ENCODE measurements at regions not wholly inside any gene's neighbourhood (a gene's known extent, or its start where the extent isn't known, plus 50 kb on each side); places are given as distances from the start of the nearest gene placed in this dataset.

DNA sequence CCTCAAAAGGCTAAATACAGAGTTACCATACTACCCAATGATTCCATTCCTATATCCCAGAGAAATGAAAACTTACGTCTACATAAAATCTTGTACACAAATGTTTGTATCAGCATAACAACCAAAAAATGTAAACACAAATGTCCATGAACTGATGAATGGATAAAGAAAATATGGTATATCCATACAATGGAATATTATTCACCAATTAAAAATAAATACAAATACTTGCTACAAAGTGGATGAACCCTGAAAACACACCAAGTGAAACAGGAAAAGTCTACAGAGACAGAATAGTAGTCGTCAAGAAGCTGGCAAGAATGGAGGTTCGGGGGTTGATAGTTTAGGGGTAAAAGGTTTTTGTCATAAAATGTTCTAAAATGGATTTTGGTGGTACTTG lies 54.0 kb upstream of the ANKRD28 start:
- no peak overlapping the region for H3K27ac ChIP-seq (ENCODE audit: low read depth, low read length)
- H3K9ac ChIP-seq (ENCODE audit: low read depth in 1 of 2, low read length in 2 of 2): no peak overlapping the region
- no peaks in the 10 kb centered on the region for H3K36me3 ChIP-seq (ENCODE audit: control insufficient read depth in 1 of 2, insufficient read depth in 2 of 2, low read length in 2 of 2)
- no peaks in the 10 kb centered on the region for H3K9me3 ChIP-seq (ENCODE audit: control insufficient read depth in 1 of 2, low read length in 2 of 2)
- H3K27me3 ChIP-seq (ENCODE audit: control insufficient read depth in 1 of 2, insufficient read depth in 2 of 2, low read length in 2 of 2): no peaks in the 10 kb centered on the region
- no peak overlapping the region for H3K4me3 ChIP-seq (ENCODE audit: low read depth in 1 of 2, low read length in 2 of 2)
- H3K4me1 ChIP-seq (ENCODE audit: control insufficient read depth in 1 of 2, insufficient read depth in 2 of 2, low read length in 2 of 2): no peaks in the 10 kb centered on the region

DNA sequence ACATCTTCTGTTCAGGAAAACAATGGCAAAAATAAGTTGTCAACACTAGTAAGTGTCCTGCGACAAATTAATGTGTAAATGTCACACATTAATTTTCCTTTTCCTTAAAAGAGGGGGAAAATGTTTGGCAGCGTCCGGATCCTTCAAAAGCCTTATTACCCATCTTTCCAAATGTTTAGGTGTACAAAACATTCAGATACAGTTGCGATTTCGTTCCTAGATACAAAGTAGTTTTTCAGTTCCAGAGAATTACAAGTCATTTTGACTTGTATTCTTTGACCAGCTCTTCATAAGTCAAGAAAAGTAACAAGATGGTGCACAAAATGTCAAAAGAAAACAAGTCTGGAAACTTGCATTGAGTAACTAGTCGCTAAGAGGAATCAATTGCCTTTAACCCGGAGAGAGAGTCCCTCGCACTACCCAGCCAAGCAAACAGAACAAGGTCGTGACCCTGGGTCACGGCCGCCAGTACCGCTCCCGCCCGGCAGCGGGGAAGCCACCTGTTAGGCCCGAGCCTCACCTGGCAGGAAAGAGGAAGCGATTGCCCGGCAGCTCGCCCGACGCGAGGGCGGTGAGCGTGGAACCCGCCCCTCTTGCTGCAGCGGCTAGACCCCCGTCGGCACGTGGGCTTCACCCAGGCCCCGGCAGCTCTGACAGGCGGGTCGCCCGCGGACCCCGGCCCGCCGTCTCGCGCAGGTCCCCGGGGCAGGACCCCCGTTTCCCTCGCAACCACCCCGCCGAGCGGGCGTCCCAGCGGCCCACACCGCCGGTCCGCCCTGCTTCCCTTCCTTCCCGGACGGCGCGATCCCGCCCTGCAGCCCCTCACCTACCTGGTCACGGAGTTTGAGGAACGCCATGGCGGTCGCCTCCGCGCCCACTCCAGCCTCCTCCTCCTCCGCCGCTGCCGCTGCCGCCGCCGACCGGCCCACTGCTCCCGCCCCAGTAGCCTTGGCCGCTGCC lies 61.0 kb upstream of the ANKRD28 start:
- H3K9me3 ChIP-seq (ENCODE audit: control insufficient read depth in 1 of 2, low read length in 2 of 2): no peaks in the 10 kb centered on the region
- no peaks in the 10 kb centered on the region for H3K27me3 ChIP-seq (ENCODE audit: control insufficient read depth in 1 of 2, insufficient read depth in 2 of 2, low read length in 2 of 2)
- peak overlapping the region; percentile 70 to 80 for H3K4me3 ChIP-seq (ENCODE audit: low read depth in 1 of 2, low read length in 2 of 2)
- peak overlapping the region; percentile 21 to 73 for H3K9ac ChIP-seq (ENCODE audit: low read depth in 1 of 2, low read length in 2 of 2)
- H3K27ac ChIP-seq (ENCODE audit: low read depth, low read length): peak overlapping the region; percentile 73
- H3K36me3 ChIP-seq (ENCODE audit: control insufficient read depth in 1 of 2, insufficient read depth in 2 of 2, low read length in 2 of 2): no peaks in the 10 kb centered on the region
- peaks cover 7 to 15% of the 10 kb centered on the region in 2 donors for H3K4me1 ChIP-seq (ENCODE audit: control insufficient read depth in 1 of 2, insufficient read depth in 2 of 2, low read length in 2 of 2)

DNA sequence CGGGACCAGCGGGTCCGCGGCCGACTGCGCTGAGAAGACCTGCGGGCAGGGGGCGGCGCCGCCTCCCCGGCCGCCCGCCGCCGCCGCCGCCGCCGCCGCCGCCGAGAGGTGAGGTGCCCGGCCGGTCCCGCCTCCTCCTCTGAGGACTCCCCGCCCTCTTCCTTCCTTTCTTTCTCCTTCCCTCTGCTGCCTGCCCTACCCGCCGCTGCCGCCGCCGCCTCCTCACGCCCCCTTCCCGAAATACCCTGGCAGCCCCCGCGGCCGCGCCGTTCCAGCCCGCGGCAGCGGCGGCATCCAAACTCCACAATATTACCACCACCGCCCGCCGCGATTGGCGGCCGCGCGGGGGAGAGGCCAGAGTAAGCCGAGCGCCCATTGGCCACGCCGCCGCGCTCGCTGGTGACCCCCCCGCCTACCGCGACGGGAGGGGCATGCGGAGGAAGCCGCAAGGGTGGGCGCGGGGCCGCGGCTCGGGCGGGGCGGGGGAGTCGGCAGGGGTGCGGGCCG lies 61.8 kb upstream of the ANKRD28 start:
- no peaks in the 10 kb centered on the region for H3K36me3 ChIP-seq (ENCODE audit: control insufficient read depth in 1 of 2, insufficient read depth in 2 of 2, low read length in 2 of 2)
- peak overlapping the region; percentile 73 for H3K27ac ChIP-seq (ENCODE audit: low read depth, low read length)
- H3K9ac ChIP-seq (ENCODE audit: low read depth in 1 of 2, low read length in 2 of 2): peak overlapping the region; percentile 21 to 73
- H3K27me3 ChIP-seq (ENCODE audit: control insufficient read depth in 1 of 2, insufficient read depth in 2 of 2, low read length in 2 of 2): no peaks in the 10 kb centered on the region
- H3K9me3 ChIP-seq (ENCODE audit: control insufficient read depth in 1 of 2, low read length in 2 of 2): no peaks in the 10 kb centered on the region
- H3K4me3 ChIP-seq (ENCODE audit: low read depth in 1 of 2, low read length in 2 of 2): peak overlapping the region; percentile 70 to 82
- peaks cover 7 to 15% of the 10 kb centered on the region in 2 donors for H3K4me1 ChIP-seq (ENCODE audit: control insufficient read depth in 1 of 2, insufficient read depth in 2 of 2, low read length in 2 of 2)

DNA sequence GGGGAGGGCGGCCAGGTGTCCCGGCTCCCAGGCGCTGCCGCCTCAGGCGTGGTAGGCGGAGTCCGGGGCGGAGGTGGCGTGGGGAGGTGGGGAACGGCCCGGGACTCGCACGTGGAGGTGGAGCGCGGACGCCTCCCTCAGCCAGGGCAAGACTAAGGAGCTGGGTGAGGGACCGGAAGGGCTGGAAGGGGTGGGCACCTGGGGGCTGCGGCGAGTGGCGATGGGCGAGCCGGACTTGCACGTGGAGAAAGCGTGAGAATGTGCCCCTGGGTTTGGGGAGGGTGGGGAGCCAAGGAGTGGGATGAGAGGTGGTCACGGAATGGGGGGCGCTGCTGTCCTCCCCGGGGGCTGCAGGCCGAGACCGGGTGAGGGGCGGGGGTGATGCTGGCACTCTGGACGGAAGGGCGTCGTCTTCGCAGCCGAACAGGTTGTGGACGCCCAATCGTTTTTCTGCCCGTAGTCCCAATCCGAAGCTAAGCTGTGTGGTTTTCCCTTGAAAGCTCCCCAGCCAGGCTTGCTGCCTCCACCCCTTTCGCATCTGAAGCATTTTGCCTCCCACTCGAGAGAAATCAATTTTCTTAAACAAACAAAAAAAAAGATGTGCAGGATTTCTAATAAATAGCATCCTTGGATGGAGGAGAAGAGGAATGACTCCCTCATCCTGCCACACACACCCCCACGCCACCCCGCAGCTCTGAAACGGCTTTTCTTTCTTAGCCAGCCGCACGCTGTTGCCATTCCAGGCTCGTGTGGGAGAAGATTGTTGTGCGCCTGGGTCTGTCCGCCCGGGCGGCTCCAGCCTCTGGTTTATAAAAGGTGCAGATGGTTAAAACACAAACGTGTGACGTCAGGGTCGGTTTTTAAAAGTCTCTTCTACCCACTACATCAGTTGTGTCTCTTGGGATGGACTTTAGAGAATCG lies 62.5 kb upstream of the ANKRD28 start:
- H3K4me3 ChIP-seq (ENCODE audit: low read depth in 1 of 2, low read length in 2 of 2): peak overlapping the region; percentile 70 to 82
- H3K4me1 ChIP-seq (ENCODE audit: control insufficient read depth in 1 of 2, insufficient read depth in 2 of 2, low read length in 2 of 2): peaks cover 7 to 15% of the 10 kb centered on the region in 2 donors
- no peaks in the 10 kb centered on the region for H3K27me3 ChIP-seq (ENCODE audit: control insufficient read depth in 1 of 2, insufficient read depth in 2 of 2, low read length in 2 of 2)
- H3K36me3 ChIP-seq (ENCODE audit: control insufficient read depth in 1 of 2, insufficient read depth in 2 of 2, low read length in 2 of 2): no peaks in the 10 kb centered on the region
- no peaks in the 10 kb centered on the region for H3K9me3 ChIP-seq (ENCODE audit: control insufficient read depth in 1 of 2, low read length in 2 of 2)
- H3K27ac ChIP-seq (ENCODE audit: low read depth, low read length): peak overlapping the region; percentile 5
- H3K9ac ChIP-seq (ENCODE audit: low read depth in 1 of 2, low read length in 2 of 2): peak overlapping the region; percentile 15 to 51

DNA sequence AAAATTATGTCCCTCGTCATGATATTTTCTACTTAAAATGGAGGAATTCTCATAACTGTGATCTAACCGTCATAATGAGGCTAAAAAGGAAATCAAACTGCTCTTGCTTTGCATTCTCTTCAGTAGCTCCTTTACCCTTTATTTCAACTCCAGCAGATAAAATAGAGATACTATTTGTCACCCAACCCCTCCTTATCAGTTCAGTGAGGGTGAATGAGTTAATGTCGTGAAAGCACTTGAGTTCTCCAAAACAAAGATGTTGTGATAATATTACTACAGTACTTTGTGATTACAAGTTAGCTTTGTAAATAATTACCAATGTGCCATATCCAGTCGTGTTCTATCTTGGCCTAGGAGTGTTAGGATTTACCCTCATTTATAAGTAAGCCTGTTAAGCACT lies 63.4 kb upstream of the ANKRD28 start:
- peak overlapping the region; percentile 70 to 82 for H3K4me3 ChIP-seq (ENCODE audit: low read depth in 1 of 2, low read length in 2 of 2)
- H3K9me3 ChIP-seq (ENCODE audit: control insufficient read depth in 1 of 2, low read length in 2 of 2): no peaks in the 10 kb centered on the region
- no peaks in the 10 kb centered on the region for H3K27me3 ChIP-seq (ENCODE audit: control insufficient read depth in 1 of 2, insufficient read depth in 2 of 2, low read length in 2 of 2)
- H3K27ac ChIP-seq (ENCODE audit: low read depth, low read length): no peak overlapping the region
- no peaks in the 10 kb centered on the region for H3K36me3 ChIP-seq (ENCODE audit: control insufficient read depth in 1 of 2, insufficient read depth in 2 of 2, low read length in 2 of 2)
- H3K4me1 ChIP-seq (ENCODE audit: control insufficient read depth in 1 of 2, insufficient read depth in 2 of 2, low read length in 2 of 2): peaks cover 7 to 15% of the 10 kb centered on the region in 2 donors
- H3K9ac ChIP-seq (ENCODE audit: low read depth in 1 of 2, low read length in 2 of 2): no peak overlapping the region

DNA sequence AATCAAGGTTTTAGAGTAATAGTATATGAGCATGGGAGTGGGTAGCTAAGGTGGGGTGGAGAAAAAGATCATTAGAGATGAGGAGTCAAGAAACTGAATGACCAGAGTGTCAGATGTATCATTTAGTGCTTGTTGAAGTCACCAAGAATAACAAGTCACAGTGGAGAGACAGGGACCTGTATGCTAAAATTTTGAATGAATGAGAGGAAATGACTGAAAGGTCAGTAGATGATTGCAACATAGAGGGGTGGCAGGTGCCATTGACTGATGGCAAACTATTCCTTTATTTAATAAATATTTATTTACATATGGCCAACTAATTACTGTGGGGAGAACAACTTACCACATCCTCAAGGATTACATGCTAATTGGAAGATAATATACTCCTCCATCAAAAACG lies 75.0 kb upstream of the ANKRD28 start:
- no peaks in the 10 kb centered on the region for H3K27me3 ChIP-seq (ENCODE audit: control insufficient read depth in 1 of 2, insufficient read depth in 2 of 2, low read length in 2 of 2)
- no peak overlapping the region for H3K27ac ChIP-seq (ENCODE audit: low read depth, low read length)
- no peak overlapping the region for H3K9ac ChIP-seq (ENCODE audit: low read depth in 1 of 2, low read length in 2 of 2)
- H3K4me3 ChIP-seq (ENCODE audit: low read depth in 1 of 2, low read length in 2 of 2): no peak overlapping the region
- H3K36me3 ChIP-seq (ENCODE audit: control insufficient read depth in 1 of 2, insufficient read depth in 2 of 2, low read length in 2 of 2): no peaks in the 10 kb centered on the region
- no peaks in the 10 kb centered on the region for H3K9me3 ChIP-seq (ENCODE audit: control insufficient read depth in 1 of 2, low read length in 2 of 2)
- H3K4me1 ChIP-seq (ENCODE audit: control insufficient read depth in 1 of 2, insufficient read depth in 2 of 2, low read length in 2 of 2): no peaks in the 10 kb centered on the region

DNA sequence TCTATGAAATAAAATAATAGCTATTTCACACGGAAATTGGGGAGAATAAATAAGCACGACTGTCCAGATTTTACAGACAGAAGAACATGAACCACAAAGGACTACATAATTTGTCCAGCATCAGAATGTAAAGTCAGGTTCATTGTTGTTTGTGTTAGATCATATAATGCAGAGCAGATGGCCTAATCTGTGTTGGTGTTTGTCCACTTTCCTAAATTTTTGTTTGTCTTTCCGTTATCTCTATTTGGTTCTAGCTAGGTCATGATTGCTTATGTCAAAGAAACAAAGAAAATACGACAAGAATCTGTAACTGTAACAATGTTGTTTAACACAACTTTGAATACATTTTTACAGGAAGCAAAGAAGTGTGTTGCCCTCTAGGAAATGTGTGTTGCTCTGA lies 75.6 kb upstream of the ANKRD28 start:
- Histone ChIP-seq H3K9ac (ENCODE audit: low read depth in 1 of 2, low read length in 2 of 2) (no peak overlapping the region), H3K4me3 (ENCODE audit: low read depth in 1 of 2, low read length in 2 of 2) (no peak overlapping the region), H3K36me3 (ENCODE audit: control insufficient read depth in 1 of 2, insufficient read depth in 2 of 2, low read length in 2 of 2) (no peaks in the 10 kb centered on the region), H3K4me1 (ENCODE audit: control insufficient read depth in 1 of 2, insufficient read depth in 2 of 2, low read length in 2 of 2) (no peaks in the 10 kb centered on the region), H3K9me3 (ENCODE audit: control insufficient read depth in 1 of 2, low read length in 2 of 2) (no peaks in the 10 kb centered on the region), H3K27ac (ENCODE audit: low read depth, low read length) (no peak overlapping the region), H3K27me3 (ENCODE audit: control insufficient read depth in 1 of 2, insufficient read depth in 2 of 2, low read length in 2 of 2) (no peaks in the 10 kb centered on the region)

DNA sequence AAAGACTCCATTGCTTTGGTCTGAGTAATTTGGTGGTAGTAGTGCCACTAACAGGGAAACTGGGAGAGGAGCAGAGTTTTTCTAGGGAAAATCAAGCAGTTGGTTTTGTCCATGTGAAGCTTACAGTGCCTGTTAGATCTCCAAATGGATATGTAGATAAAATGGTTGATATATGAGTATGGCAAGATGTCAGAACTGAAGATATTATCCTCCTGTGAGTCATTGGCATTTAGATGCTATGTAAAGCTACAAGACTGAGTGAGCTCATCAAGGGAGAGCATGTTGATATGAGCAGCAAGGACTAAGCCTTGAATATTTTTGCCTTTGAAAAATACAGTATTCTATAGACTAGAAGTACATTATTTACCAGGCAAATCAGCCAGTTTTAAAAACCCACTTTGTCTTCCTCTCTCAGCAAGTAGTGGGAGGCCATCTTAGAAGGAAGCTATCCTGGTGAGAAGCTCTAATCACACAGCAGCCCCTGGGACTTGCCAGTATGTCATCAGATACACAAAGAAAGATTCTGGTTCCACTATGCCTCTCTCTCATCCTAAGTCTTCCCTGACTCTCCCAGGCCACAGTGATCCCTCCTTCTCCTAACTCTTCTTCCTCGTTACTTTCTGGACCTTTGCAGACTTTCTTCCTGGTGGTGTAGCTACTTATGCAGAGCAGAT lies 77.4 kb upstream of the ANKRD28 start:
- H3K36me3 ChIP-seq (ENCODE audit: control insufficient read depth in 1 of 2, insufficient read depth in 2 of 2, low read length in 2 of 2): no peaks in the 10 kb centered on the region
- H3K27me3 ChIP-seq (ENCODE audit: control insufficient read depth in 1 of 2, insufficient read depth in 2 of 2, low read length in 2 of 2): no peaks in the 10 kb centered on the region
- H3K27ac ChIP-seq (ENCODE audit: low read depth, low read length): no peak overlapping the region
- no peak overlapping the region for H3K4me3 ChIP-seq (ENCODE audit: low read depth in 1 of 2, low read length in 2 of 2)
- no peaks in the 10 kb centered on the region for H3K9me3 ChIP-seq (ENCODE audit: control insufficient read depth in 1 of 2, low read length in 2 of 2)
- no peaks in the 10 kb centered on the region for H3K4me1 ChIP-seq (ENCODE audit: control insufficient read depth in 1 of 2, insufficient read depth in 2 of 2, low read length in 2 of 2)
- H3K9ac ChIP-seq (ENCODE audit: low read depth in 1 of 2, low read length in 2 of 2): no peak overlapping the region

DNA sequence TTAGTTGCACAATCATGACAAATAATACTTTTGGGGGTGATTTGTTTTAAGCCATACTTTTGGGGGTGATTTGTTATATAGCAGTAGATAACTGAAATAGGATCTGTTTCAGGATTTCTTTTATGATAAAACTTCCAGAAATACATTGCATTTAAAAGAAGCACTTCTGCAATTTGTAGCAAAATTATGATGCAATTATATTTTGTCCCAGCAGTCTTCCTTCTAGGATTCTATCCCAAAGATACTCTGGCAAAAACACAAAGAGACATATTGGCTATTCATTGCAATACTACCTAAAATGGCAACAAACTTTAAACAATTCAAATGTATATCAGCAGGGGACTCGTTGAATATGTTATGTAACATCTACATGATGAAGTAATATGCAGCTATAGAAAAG lies 78.9 kb upstream of the ANKRD28 start:
- Histone ChIP-seq H3K27me3 (ENCODE audit: control insufficient read depth in 1 of 2, insufficient read depth in 2 of 2, low read length in 2 of 2) (no peaks in the 10 kb centered on the region), H3K27ac (ENCODE audit: low read depth, low read length) (no peak overlapping the region), H3K9ac (ENCODE audit: low read depth in 1 of 2, low read length in 2 of 2) (no peak overlapping the region), H3K4me1 (ENCODE audit: control insufficient read depth in 1 of 2, insufficient read depth in 2 of 2, low read length in 2 of 2) (no peaks in the 10 kb centered on the region), H3K36me3 (ENCODE audit: control insufficient read depth in 1 of 2, insufficient read depth in 2 of 2, low read length in 2 of 2) (no peaks in the 10 kb centered on the region), H3K4me3 (ENCODE audit: low read depth in 1 of 2, low read length in 2 of 2) (no peak overlapping the region), H3K9me3 (ENCODE audit: control insufficient read depth in 1 of 2, low read length in 2 of 2) (no peaks in the 10 kb centered on the region)
